HG02840 (cell line): ENCODE measurements at regions not wholly inside any gene's neighbourhood (a gene's known extent, or its start where the extent isn't known, plus 50 kb on each side); places are given as distances from the start of the nearest gene placed in this dataset.
"Not testable (repeated sequence)": the region's sequence is repeated elsewhere in the genome, so short reads cannot be mapped to it uniquely, and the experiment has no call there.

ENCODE experiments used
- ATAC-seq: cut with Tn5 transposase; IDR thresholded peaks from one replicate; pipeline ENCODE4 v1.9.1; 2021; ENCODE audit warnings: mild to moderate bottlenecking, moderate library complexity, moderate number of reproducible peaks; ENCODE audit not compliant: unreplicated experiment, low FRiP score

GRCh38 chr7:119032136-119032535 lies 807.6 kb downstream of the ANKRD7 start:
- ATAC-seq = not testable (repeated sequence)

GRCh38 chr7:119033641-119034040 lies 809.1 kb downstream of the ANKRD7 start:
- no peak for ATAC-seq

GRCh38 chr7:119037941-119038340 lies 813.4 kb downstream of the ANKRD7 start:
- ATAC-seq = no peak

GRCh38 chr7:119046068-119046467 lies 821.6 kb downstream of the ANKRD7 start:
- ATAC-seq = no peak

- ATAC-seq = no peak
Measured at GRCh38 chr7:119065966-119066365, 841.5 kb downstream of the ANKRD7 start.

- ATAC-seq = no peak
Measured at GRCh38 chr7:119086026-119086425, 861.5 kb downstream of the ANKRD7 start.

- ATAC-seq = no peak
Measured at GRCh38 chr7:119090851-119091250, 866.3 kb downstream of the ANKRD7 start.

- no peak for ATAC-seq
Measured at GRCh38 chr7:119096683-119097082, 872.2 kb downstream of the ANKRD7 start.

- ATAC-seq = not testable (repeated sequence)
Measured at GRCh38 chr7:119100611-119101258, 876.2 kb downstream of the ANKRD7 start.

GRCh38 chr7:119102291-119102690 lies 877.8 kb downstream of the ANKRD7 start:
- ATAC-seq = no peak

- no peak for ATAC-seq
Measured at GRCh38 chr7:119105381-119105780, 880.9 kb downstream of the ANKRD7 start.

GRCh38 chr7:119123326-119123725 lies 898.8 kb downstream of the ANKRD7 start:
- ATAC-seq = no peak

- ATAC-seq = no peak
Measured at GRCh38 chr7:119127706-119128105, 903.2 kb downstream of the ANKRD7 start.

- no peak for ATAC-seq
Measured at GRCh38 chr7:119132436-119132835, 907.9 kb downstream of the ANKRD7 start.

- ATAC-seq = no peak
Measured at GRCh38 chr7:119167431-119167830, 942.9 kb downstream of the ANKRD7 start.

- no peak for ATAC-seq
Measured at GRCh38 chr7:119172043-119172442, 947.5 kb downstream of the ANKRD7 start.

GRCh38 chr7:119175911-119176627 lies 951.6 kb downstream of the ANKRD7 start:
- ATAC-seq = peak; percentile 65

GRCh38 chr7:119177863-119178262 lies 953.4 kb downstream of the ANKRD7 start:
- ATAC-seq = no peak

- ATAC-seq = no peak
Measured at GRCh38 chr7:119184124-119184788, 959.8 kb downstream of the ANKRD7 start.

- no peak for ATAC-seq
Measured at GRCh38 chr7:119196183-119196582, 971.7 kb downstream of the ANKRD7 start.

GRCh38 chr7:119197172-119197876 lies 972.8 kb downstream of the ANKRD7 start:
- ATAC-seq = no peak
